ENCODE measurements at regions not wholly inside any gene's neighbourhood (a gene's known extent, or its start where the extent isn't known, plus 50 kb on each side); places are given as distances from the start of the nearest gene placed in this dataset.

DNA sequence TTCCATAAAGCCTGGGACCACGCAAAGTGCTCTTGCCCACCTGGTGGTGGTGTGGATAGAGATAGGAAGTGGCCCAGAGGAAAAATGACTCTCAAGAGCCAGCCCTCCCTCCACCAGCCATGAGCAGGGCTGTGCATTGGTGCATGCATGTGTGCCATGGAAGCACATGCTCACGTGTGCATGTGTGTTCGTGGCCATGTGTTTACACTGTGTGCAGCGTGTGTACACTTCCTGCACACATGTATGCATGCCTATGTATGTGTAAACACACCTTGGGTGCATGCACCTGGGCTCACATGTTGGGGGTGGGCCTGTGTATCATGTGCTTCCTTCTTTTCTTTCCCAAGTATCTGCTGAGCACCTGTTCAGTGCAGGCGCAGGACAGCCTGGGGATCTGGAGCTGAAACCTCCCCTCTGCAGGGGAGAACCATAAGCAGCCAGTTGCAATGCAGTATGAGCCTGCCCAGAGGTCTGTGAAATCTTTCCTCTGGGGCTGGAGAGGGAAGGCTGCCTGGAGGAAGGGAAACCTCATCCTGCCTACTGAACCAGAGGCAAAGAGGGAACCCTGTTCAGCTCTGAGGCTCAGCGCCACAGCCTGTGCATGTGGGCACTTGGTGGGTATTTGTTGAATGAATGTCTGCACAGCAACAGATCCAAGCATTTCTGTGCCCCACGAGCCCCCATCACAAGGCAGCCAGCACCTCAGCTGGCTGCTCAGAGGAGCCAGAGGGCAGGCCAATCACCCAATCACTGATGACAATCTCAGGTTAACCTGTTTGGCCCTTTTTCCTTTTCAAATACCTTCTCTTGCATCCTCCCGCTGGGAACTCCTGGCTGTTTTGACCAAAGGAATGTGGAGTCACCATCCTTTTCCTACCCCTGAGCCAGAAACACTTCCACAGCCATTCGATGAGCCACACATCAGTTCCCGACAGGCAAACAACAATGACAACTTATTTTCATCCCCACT is 327.0 kb downstream of the NPHP4 start:
- no peak for TF ChIP-seq EZH2 (IDR thresholded peaks at IDR 0.05; ENCODE audit: borderline replicate concordance, low read depth, low read length, severe bottlenecking)
- TF ChIP-seq, protein P1, sequence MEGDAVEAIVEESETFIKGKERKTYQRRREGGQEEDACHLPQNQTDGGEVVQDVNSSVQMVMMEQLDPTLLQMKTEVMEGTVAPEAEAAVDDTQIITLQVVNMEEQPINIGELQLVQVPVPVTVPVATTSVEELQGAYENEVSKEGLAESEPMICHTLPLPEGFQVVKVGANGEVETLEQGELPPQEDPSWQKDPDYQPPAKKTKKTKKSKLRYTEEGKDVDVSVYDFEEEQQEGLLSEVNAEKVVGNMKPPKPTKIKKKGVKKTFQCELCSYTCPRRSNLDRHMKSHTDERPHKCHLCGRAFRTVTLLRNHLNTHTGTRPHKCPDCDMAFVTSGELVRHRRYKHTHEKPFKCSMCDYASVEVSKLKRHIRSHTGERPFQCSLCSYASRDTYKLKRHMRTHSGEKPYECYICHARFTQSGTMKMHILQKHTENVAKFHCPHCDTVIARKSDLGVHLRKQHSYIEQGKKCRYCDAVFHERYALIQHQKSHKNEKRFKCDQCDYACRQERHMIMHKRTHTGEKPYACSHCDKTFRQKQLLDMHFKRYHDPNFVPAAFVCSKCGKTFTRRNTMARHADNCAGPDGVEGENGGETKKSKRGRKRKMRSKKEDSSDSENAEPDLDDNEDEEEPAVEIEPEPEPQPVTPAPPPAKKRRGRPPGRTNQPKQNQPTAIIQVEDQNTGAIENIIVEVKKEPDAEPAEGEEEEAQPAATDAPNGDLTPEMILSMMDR (IDR thresholded peaks at IDR 0.05; ENCODE audit: borderline replicate concordance, extremely low read depth, low read length, poor library complexity, severe bottlenecking), result no peak
